SK-N-MC (cell line): ENCODE measurements at regions not wholly inside any gene's neighbourhood (a gene's known extent, or its start where the extent isn't known, plus 50 kb on each side); places are given as distances from the start of the nearest gene placed in this dataset.

Source experiments
- DNase-seq: peaks from one replicate; pipeline ENCODE4 v3.0.0-alpha.2; 2011; ENCODE audit warnings: low read depth, low spot score
- H3K27ac ChIP-seq: fragments of 200-600 bp; sonication (generic); 2 replicates; pipeline ENCODE4 v1.5.1; 2016; ENCODE audit warnings: mixed run types
- H3K36me3 ChIP-seq: fragments of 200-600 bp; sonication (generic); 2 replicates; pipeline ENCODE4 v1.6.1; 2017; ENCODE audit warnings: antibody characterized with exemption, low read length, mixed read lengths; ENCODE audit not compliant: insufficient read depth
- H3K4me3 ChIP-seq: fragments of 200-600 bp; sonication (generic); 2 replicates; pipeline ENCODE4 v1.5.1; 2016
- H3K9ac ChIP-seq: fragments of 200-600 bp; sonication (generic); 2 replicates; pipeline ENCODE4 v1.8.0; 2017; ENCODE audit warnings: mixed run types, mixed read lengths; ENCODE audit not compliant: insufficient read length
- H3K9me3 ChIP-seq: fragments of 200-600 bp; sonication (generic); 2 replicates; pipeline ENCODE4 v1.6.1; 2017; ENCODE audit warnings: low read depth, mild to moderate bottlenecking, antibody characterized with exemption, low read length, moderate library complexity, mixed read lengths
- EZH2 ChIP-seq: fragments of 200-600 bp; sonication (generic); IDR thresholded peaks from one replicate; pipeline ENCODE4 v1.6.1; 2017; ENCODE audit warnings: antibody characterized with exemption
- FOXP2 ChIP-seq: optimal IDR thresholded peaks from 2 replicates; pipeline ENCODE3; 2011; ENCODE audit warnings: mild to moderate bottlenecking, moderate library complexity; ENCODE audit not compliant: insufficient read depth; ENCODE audit errors: extremely low read length, control extremely low read depth
- POLR2AphosphoS5 ChIP-seq: IDR thresholded peaks from 2 replicates; pipeline ENCODE4 v1.6.1; 2012; ENCODE audit warnings: mild to moderate bottlenecking, low read depth, low read length, borderline replicate concordance

DNA sequence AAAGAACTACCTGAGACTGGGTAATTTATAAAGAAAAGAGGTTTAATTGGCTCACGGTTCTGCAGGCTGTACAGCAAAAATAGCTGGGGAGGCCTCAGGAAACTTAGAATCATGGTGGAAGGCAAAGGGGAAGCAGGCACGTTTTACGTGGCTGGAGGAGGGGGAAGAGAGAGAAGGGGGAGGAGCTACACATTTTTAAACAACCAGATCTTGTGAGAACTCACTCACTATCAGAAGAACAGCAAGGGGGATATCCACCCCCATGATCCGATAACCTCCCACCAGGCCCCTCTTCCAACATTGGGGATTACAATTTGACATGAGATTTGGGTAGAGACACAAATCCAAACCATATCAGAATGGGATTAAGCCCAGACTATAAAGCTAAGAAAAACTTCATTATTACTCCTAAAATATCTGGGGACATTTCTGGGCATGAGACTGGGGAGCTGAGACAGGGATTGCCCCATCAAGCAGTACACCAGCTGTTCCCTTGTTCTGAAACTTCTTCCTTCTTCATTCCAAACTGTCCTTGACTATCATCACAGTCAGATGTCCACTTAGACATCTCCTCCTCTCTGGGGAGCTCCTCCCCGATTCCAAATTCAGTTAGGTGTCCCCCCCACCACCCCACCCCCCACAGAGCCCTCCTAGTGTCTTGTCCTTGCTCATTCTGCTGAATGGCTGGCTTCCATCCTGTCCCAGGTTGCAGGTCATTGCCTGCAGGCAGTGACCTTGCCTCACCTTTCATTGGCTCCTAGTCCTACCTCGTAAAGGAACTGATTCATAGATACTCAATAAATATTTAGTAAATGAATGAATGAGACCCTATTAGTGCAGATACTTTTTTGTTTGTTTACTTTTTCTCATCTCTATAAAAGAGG is 132.6 kb downstream of the EVX1 start:
- Histone ChIP-seq H3K27ac (no peak overlapping the region), H3K9ac (no peak overlapping the region), H3K4me3 (no peak overlapping the region), H3K9me3 (no peaks in the 10 kb centered on the region), H3K36me3 (no peaks in the 10 kb centered on the region)
- DNase-seq = no peak
- no peak for TF ChIP-seq EZH2
- TF ChIP-seq FOXP2 = no peak
- TF ChIP-seq POLR2AphosphoS5 = no peak

DNA sequence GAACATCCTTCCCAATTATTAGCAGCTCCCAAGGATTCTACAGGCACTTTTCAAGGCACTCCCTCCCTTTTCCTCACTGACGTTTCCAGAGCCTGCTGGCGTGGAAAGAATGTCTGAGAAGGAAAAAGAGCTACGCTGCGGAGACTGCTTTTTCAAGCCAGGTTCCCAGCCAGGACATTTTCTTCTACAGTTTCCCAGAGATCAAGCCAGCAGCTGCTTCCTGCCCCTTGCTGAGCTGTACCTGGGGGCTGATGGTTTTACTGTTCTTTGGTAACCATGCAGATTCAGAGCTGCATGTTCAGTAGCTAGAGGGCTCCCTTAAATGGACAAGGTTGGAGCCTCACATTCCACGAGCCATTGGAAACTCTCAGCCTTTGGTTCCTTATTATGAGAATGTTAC is 133.4 kb downstream of the EVX1 start:
- TF ChIP-seq FOXP2 = no peak
- TF ChIP-seq EZH2 = no peak
- no peak for TF ChIP-seq POLR2AphosphoS5
- no peak for DNase-seq
- H3K36me3 ChIP-seq = no peaks in the 10 kb centered on the region
- H3K9me3 ChIP-seq = no peaks in the 10 kb centered on the region
- no peak overlapping the region for H3K4me3 ChIP-seq
- H3K27ac ChIP-seq = no peak overlapping the region
- H3K9ac ChIP-seq = no peak overlapping the region

DNA sequence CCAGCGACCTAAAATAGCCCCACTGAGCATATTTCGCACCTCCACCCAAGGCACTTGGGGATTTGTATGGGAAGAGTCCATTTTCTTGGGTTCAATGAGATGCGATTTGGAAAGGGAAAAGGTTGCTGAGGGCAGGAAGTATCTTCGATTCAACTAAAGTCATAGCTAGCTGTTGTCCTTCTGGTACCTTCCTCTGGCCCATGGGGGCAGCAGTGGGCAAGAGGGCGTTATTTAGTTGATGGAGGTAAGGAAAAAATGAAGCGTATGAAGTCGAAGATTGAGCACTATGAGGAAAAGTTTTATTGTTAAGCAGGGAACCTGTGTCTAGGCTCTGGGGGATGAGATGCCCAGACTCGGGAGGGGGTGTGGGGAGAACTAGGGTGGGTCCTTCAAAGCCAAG is 135.4 kb downstream of the EVX1 start:
- TF ChIP-seq FOXP2 = no peak
- no peak for TF ChIP-seq EZH2
- no peak for TF ChIP-seq POLR2AphosphoS5
- DNase-seq = no peak
- H3K9ac ChIP-seq = no peak overlapping the region
- H3K27ac ChIP-seq = no peak overlapping the region
- H3K36me3 ChIP-seq = no peaks in the 10 kb centered on the region
- no peak overlapping the region for H3K4me3 ChIP-seq
- no peaks in the 10 kb centered on the region for H3K9me3 ChIP-seq

DNA sequence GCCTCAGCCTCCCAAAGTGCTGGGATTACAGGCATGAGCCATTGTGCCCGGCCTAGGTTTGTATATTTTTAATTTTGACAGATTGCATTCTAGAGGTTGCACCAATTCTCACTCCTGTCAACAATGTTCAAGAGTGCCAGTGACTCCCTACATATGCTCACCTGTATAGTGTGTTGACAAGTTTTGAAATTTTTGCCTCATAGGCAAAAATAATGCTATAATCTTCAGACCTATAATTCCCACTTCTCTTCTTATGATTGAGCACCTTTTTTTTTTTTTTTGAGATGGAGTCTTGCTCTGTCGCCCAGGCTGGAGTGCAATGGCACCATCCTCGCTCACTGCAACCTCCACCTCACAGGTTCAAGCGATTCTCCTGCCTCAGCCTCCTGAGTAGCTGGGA is 139.7 kb downstream of the EVX1 start:
- Histone ChIP-seq H3K9me3 (no peaks in the 10 kb centered on the region), H3K9ac (no peak overlapping the region), H3K4me3 (no peak overlapping the region), H3K36me3 (no peaks in the 10 kb centered on the region), H3K27ac (no peak overlapping the region)
- TF ChIP-seq EZH2 = no peak
- no peak for DNase-seq

GRCh38 chr7:27386581-27386980 is 144.0 kb downstream of the EVX1 start:
- no peak for DNase-seq
- Histone ChIP-seq H3K9ac (no peak overlapping the region), H3K4me3 (no peak overlapping the region), H3K27ac (no peak overlapping the region), H3K9me3 (no peaks in the 10 kb centered on the region), H3K36me3 (no peaks in the 10 kb centered on the region)
- TF ChIP-seq EZH2 (no peak), POLR2AphosphoS5 (no peak)

- H3K36me3 ChIP-seq = no peaks in the 10 kb centered on the region
- TF ChIP-seq EZH2 (no peak), POLR2AphosphoS5 (no peak), FOXP2 (no peak)
- H3K27ac ChIP-seq = no peak overlapping the region
- no peak overlapping the region for H3K4me3 ChIP-seq
- no peaks in the 10 kb centered on the region for H3K9me3 ChIP-seq
- DNase-seq = no peak
- H3K9ac ChIP-seq = no peak overlapping the region
Measured at GRCh38 chr7:27387864-27388263, 145.3 kb downstream of the EVX1 start.

DNA sequence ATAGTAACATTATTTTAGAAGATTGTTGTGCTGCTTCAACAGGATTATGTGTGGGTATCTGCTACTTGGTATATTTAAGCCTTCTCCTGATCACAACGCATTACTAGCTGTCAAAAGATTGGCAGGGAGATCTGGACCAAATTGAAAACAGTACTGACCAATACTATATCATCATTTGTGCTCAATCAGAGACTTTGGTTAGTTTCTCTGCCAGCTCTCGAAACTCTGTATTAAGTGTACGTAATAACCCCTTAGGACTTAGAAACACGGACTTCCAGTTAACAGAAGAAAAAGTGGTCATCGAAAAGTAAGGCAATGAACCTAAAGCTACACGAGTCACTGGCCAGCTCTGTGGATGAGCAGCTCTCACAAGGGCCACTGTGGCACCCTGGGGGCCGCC is 146.0 kb downstream of the EVX1 start:
- no peak overlapping the region for H3K9ac ChIP-seq
- H3K4me3 ChIP-seq = no peak overlapping the region
- H3K9me3 ChIP-seq = no peaks in the 10 kb centered on the region
- TF ChIP-seq EZH2 = no peak
- no peak for TF ChIP-seq POLR2AphosphoS5
- TF ChIP-seq FOXP2 = no peak
- DNase-seq = no peak
- H3K27ac ChIP-seq = no peak overlapping the region
- H3K36me3 ChIP-seq = no peaks in the 10 kb centered on the region

- Histone ChIP-seq H3K36me3 (no peaks in the 10 kb centered on the region), H3K4me3 (no peak overlapping the region), H3K9ac (no peak overlapping the region), H3K9me3 (no peaks in the 10 kb centered on the region), H3K27ac (no peak overlapping the region)
- TF ChIP-seq EZH2 (no peak), POLR2AphosphoS5 (no peak), FOXP2 (no peak)
- DNase-seq = no peak
Measured at GRCh38 chr7:27389496-27389895, 146.9 kb downstream of the EVX1 start.

GRCh38 chr7:27392477-27392876 is 149.9 kb downstream of the EVX1 start:
- Histone ChIP-seq H3K9ac (no peak overlapping the region), H3K4me3 (no peak overlapping the region), H3K9me3 (no peaks in the 10 kb centered on the region), H3K27ac (no peak overlapping the region), H3K36me3 (no peaks in the 10 kb centered on the region)
- no peak for TF ChIP-seq POLR2AphosphoS5
- TF ChIP-seq FOXP2 = no peak
- no peak for TF ChIP-seq EZH2
- no peak for DNase-seq
